ENCODE measurements at regions not wholly inside any gene's neighbourhood (a gene's known extent, or its start where the extent isn't known, plus 50 kb on each side); places are given as distances from the start of the nearest gene placed in this dataset.

DNA sequence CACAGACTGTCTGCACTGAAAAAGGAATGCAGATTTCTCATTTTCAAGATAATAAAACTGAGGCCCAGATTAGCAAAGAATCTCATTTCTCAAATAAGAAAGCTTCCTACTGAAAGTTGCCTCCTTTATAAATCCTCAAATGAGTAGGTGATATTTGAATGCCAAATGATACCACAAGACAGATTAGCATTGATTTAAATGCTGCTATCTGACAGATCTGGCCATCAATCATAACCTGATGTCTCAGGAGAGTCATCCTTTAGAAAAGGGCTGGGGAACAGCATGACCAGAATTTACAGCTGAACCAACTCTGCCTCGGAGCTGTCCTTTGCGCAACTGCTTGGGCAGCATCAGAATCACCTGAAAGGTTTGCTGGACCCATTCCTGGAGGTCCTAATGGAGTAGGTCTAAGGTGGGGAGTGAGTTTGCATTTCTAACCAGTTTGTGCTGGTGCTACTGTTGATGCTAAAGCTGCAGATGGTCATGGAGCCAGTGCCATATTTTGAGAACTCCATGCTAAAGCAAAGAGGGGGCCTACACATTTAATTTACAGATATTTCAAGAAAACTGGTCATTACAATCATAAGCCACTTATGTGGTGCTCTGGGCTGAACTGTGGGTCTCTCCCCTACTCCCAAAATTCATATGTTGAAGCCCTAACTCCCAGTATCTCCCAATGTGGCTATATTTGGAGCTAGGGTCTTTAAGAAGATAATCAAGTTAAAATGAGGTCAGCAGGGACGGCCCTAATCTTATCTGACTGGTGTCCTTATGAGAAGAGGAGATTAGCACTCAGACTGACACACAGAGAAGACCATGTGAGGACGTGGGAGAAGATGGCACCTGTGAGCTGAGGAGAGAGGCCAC lies 295.5 kb upstream of the JARID2 start:
- H3K4me3 ChIP-seq (ENCODE audit: low read depth, low read length, poor library complexity, severe bottlenecking): no peak overlapping the region
- TF ChIP-seq, protein P1, sequence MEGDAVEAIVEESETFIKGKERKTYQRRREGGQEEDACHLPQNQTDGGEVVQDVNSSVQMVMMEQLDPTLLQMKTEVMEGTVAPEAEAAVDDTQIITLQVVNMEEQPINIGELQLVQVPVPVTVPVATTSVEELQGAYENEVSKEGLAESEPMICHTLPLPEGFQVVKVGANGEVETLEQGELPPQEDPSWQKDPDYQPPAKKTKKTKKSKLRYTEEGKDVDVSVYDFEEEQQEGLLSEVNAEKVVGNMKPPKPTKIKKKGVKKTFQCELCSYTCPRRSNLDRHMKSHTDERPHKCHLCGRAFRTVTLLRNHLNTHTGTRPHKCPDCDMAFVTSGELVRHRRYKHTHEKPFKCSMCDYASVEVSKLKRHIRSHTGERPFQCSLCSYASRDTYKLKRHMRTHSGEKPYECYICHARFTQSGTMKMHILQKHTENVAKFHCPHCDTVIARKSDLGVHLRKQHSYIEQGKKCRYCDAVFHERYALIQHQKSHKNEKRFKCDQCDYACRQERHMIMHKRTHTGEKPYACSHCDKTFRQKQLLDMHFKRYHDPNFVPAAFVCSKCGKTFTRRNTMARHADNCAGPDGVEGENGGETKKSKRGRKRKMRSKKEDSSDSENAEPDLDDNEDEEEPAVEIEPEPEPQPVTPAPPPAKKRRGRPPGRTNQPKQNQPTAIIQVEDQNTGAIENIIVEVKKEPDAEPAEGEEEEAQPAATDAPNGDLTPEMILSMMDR (conservative IDR thresholded peaks at IDR 0.05; ENCODE audit: low read length): no peak
- no peak for TF ChIP-seq EZH2phosphoT487 (IDR thresholded peaks at IDR 0.05; ENCODE audit: borderline replicate concordance, low read depth, low read length)
- no peaks in the 10 kb centered on the region for H3K9me3 ChIP-seq (ENCODE audit: low read length)
- H3K79me2 ChIP-seq (ENCODE audit: insufficient read depth, low read depth, low read length): no peaks in the 10 kb centered on the region
- DNase-seq (ENCODE audit: low spot score): no peak
- no peaks in the 10 kb centered on the region for H3K9me2 ChIP-seq (ENCODE audit: insufficient read depth, low read length)
- ChIA-PET CTCF (ENCODE audit: unreplicated experiment) (interaction anchor here (0.6 kb wide), 1 partner anchor 88 kb away, joined by 3 read pairs; no protein-coding TSS in a partner anchor), POLR2A (interaction anchor here (0.7 to 1.6 kb wide), 2 partner anchors 9 to 93 kb away, joined by 3 read pairs; no protein-coding TSS in a partner anchor)
- H3K4me2 ChIP-seq (ENCODE audit: low read length): no peak overlapping the region
- no peak overlapping the region for H3K27ac ChIP-seq (ENCODE audit: low read depth, low read length, poor library complexity, severe bottlenecking)
- H3K4me1 ChIP-seq (ENCODE audit: insufficient read depth, low read length, poor library complexity, severe bottlenecking): no peaks in the 10 kb centered on the region
- intact Hi-C loops (cut with micrococcal nuclease; ENCODE audit: unreplicated experiment): no loop called here
- H2AFZ ChIP-seq (ENCODE audit: low read length): no peak overlapping the region
- H4K20me1 ChIP-seq (ENCODE audit: insufficient read depth, low read length): no peaks in the 10 kb centered on the region
- BruUV-seq (replicated peaks): no TSS peak
- no peaks in the 10 kb centered on the region for H3K36me3 ChIP-seq (ENCODE audit: insufficient read depth, low read length)

- CTCF ChIA-PET (ENCODE audit: unreplicated experiment): no interaction called here
- no peak overlapping the region for H3K27ac ChIP-seq (ENCODE audit: low read depth, low read length, poor library complexity, severe bottlenecking)
- no TSS peak for BruUV-seq (replicated peaks)
Observed at GRCh38 chr6:14950970-14951276, 294.9 kb upstream of the JARID2 start.

More at GRCh38 chr6:14950970-14951276, 294.9 kb upstream of the JARID2 start:
- no peaks in the 10 kb centered on the region for H3K9me3 ChIP-seq (ENCODE audit: low read length)
- no peak overlapping the region for H3K4me2 ChIP-seq (ENCODE audit: low read length)
- no peak overlapping the region for H2AFZ ChIP-seq (ENCODE audit: low read length)
- H3K36me3 ChIP-seq (ENCODE audit: insufficient read depth, low read length): no peaks in the 10 kb centered on the region
- POLR2A ChIA-PET: interaction anchor here (0.7 to 1.4 kb wide), 2 partner anchors 9 to 93 kb away, joined by 3 read pairs; no protein-coding TSS in a partner anchor
- H3K4me1 ChIP-seq (ENCODE audit: insufficient read depth, low read length, poor library complexity, severe bottlenecking): no peaks in the 10 kb centered on the region
- H4K20me1 ChIP-seq (ENCODE audit: insufficient read depth, low read length): no peaks in the 10 kb centered on the region
- no peak overlapping the region for H3K4me3 ChIP-seq (ENCODE audit: low read depth, low read length, poor library complexity, severe bottlenecking)
- no peak for TF ChIP-seq EZH2phosphoT487 (IDR thresholded peaks at IDR 0.05; ENCODE audit: borderline replicate concordance, low read depth, low read length)
- TF ChIP-seq, protein P1 (conservative IDR thresholded peaks at IDR 0.05; ENCODE audit: low read length): no peak
- intact Hi-C loops (cut with micrococcal nuclease; ENCODE audit: unreplicated experiment): no loop called here
- no peaks in the 10 kb centered on the region for H3K9me2 ChIP-seq (ENCODE audit: insufficient read depth, low read length)
- no peak for DNase-seq (ENCODE audit: low spot score)
- H3K79me2 ChIP-seq (ENCODE audit: insufficient read depth, low read depth, low read length): no peaks in the 10 kb centered on the region
